B cell (primary cell): ENCODE measurements at regions not wholly inside any gene's neighbourhood (a gene's known extent, or its start where the extent isn't known, plus 50 kb on each side); places are given as distances from the start of the nearest gene placed in this dataset.

Experiments
- CTCF ChIP-seq: fragments of 200-600 bp; IDR thresholded peaks from one replicate; pipeline ENCODE4 v1.8.0; 2022; ENCODE audit warnings: antibody characterized with exemption, mild to moderate bottlenecking
- EZH2 ChIP-seq: IDR thresholded peaks from 2 replicates; pipeline ENCODE4 v1.6.1; 2012; ENCODE audit warnings: borderline replicate concordance, low read depth, mild to moderate bottlenecking, moderate library complexity, low read length; ENCODE audit not compliant: insufficient read depth, poor library complexity, severe bottlenecking

- no peak for TF ChIP-seq CTCF
- TF ChIP-seq EZH2 = no peak
These were observed 267.3 kb upstream of the SPOPL start for GRCh38 chr2:138234265-138234664.
